ENCODE measurements at regions not wholly inside any gene's neighbourhood (a gene's known extent, or its start where the extent isn't known, plus 50 kb on each side); places are given as distances from the start of the nearest gene placed in this dataset.

GRCh38 chr4:111778543-111778942, 366.7 kb upstream of the FAM241A start:
- no peak overlapping the region for H3K9ac ChIP-seq (ENCODE audit: control insufficient read depth, insufficient read depth, low read length)
- SMC1A ChIA-PET (ENCODE audit: uncharacterized antibody, unreplicated experiment) = no interaction called here
- CTCF ChIA-PET = interaction anchor here (2.2 kb wide), 1 partner anchor 77 kb away, joined by 5 read pairs; no protein-coding TSS in a partner anchor
- no peaks in the 10 kb centered on the region for H3K79me2 ChIP-seq (ENCODE audit: control insufficient read depth, insufficient read depth, low read length)
- RAD21 ChIA-PET (ENCODE audit: unreplicated experiment) = no interaction called here
- no peak overlapping the region for H2AFZ ChIP-seq (ENCODE audit: control insufficient read depth, low read depth, low read length)
- H3K36me3 ChIP-seq (ENCODE audit: control insufficient read depth in 2 of 2, insufficient read depth in 2 of 2, low read length in 1 of 2) = no peaks in the 10 kb centered on the region
- 78% methylated on average over 1 of the region's 1 CpG for WGBS (ENCODE audit: insufficient coverage, insufficient replicate concordance, low lambda C conversion rate, missing lambda C conversion rate)
- intact Hi-C loops (cut with micrococcal nuclease; ENCODE audit: unreplicated experiment) (no loop called here), in situ Hi-C loops (cut with MboI) (no loop called here)
- H3K9me3 ChIP-seq (replicated peaks; ENCODE audit: control insufficient read depth, insufficient read depth, low read length) = no peaks in the 10 kb centered on the region
- no TSS peak for BruUV-seq (replicated peaks)
- no peaks in the 10 kb centered on the region for H3K27me3 ChIP-seq (replicated peaks in 1 of 2; ENCODE audit: control insufficient read depth in 2 of 2, insufficient read depth in 2 of 2, low read length in 1 of 2)
- H3K27ac ChIP-seq (ENCODE audit: control insufficient read depth, insufficient read depth) = no peak overlapping the region
- no peak overlapping the region for H3K4me2 ChIP-seq (ENCODE audit: control insufficient read depth, insufficient read depth)
- DNase-seq (ENCODE audit: low read depth, low spot score) (no peak), ATAC-seq (no peak), FAIRE-seq (no peak)
- no peak overlapping the region for H3K4me3 ChIP-seq
- H3K4me1 ChIP-seq (ENCODE audit: control insufficient read depth, insufficient read depth, low read length) = no peaks in the 10 kb centered on the region
- TF ChIP-seq PRDM15 (CRISPR knock-in tag; IDR thresholded peaks at IDR 0.05) = no peak
- TF ChIP-seq SREBF2 (IDR thresholded peaks at IDR 0.05; ENCODE audit: low read length) = no peak
- no peak for TF ChIP-seq PML (IDR thresholded peaks at IDR 0.05; ENCODE audit: low read length)
- no peak for TF ChIP-seq CHD2 (IDR thresholded peaks at IDR 0.05; ENCODE audit: borderline replicate concordance, low read depth, low read length)
- no peak for TF ChIP-seq POLR2AphosphoS5 (IDR thresholded peaks at IDR 0.05; ENCODE audit: low read length)
- TF ChIP-seq KAT2A (conservative IDR thresholded peaks at IDR 0.05; ENCODE audit: control insufficient read depth, low read depth, low read length) = no peak
- H4K20me1 ChIP-seq (ENCODE audit: control insufficient read depth, insufficient read depth) = no peaks in the 10 kb centered on the region
- POLR2A ChIA-PET = interaction anchor here (0.6 kb wide), 1 partner anchor 18 kb away, joined by 3 read pairs; no protein-coding TSS in a partner anchor
